B cell (primary cell): ENCODE measurements at regions not wholly inside any gene's neighbourhood (a gene's known extent, or its start where the extent isn't known, plus 50 kb on each side); places are given as distances from the start of the nearest gene placed in this dataset.

Experiments used
- ATAC-seq: fragments of 200-7000 bp; cut with Tn5 transposase; one replicate; pipeline ENCODE4 v1.10.0; 2021; ENCODE audit warnings: low read depth, mild to moderate bottlenecking, moderate number of reproducible peaks, moderate library complexity
- CTCF ChIA-PET: fragments of 350-600 bp; sonication (Branson Sonifier 250); formaldehyde crosslinking; loops from one replicate; lab custom pipeline; 2021; ENCODE audit warnings: antibody characterized with exemption, inconsistent platforms; lab: Charles Lee
- POLR2A ChIA-PET: fragments of 350-600 bp; sonication (Branson Sonifier 250); formaldehyde crosslinking; loops from one replicate; lab custom pipeline; 2021; ENCODE audit warnings: antibody characterized with exemption; lab: Charles Lee
- DNase-seq: peaks from one replicate; pipeline ENCODE4 v3.0.0; 2013
- H2AFZ ChIP-seq: 2 replicates; pipeline ENCODE4 v1.6.1; 2012; ENCODE audit warnings: mild to moderate bottlenecking, low read depth, low read length; ENCODE audit not compliant: insufficient read depth, poor library complexity, severe bottlenecking
- H3K27ac ChIP-seq, 2 donors: 1 replicate in 1 of 2; 2 replicates in 1 of 2; pipeline ENCODE4 v1.5.1; 2012 to 2013; ENCODE audit warnings: low read length in 2 of 2, mild to moderate bottlenecking in 2 of 2, moderate library complexity in 1 of 2
- H3K27me3 ChIP-seq, 4 experiments: fragments of 200-600 bp in 1 of 4; sonication (generic) in 1 of 4; replicated peaks in 1 of 4; 1 replicate in 2 of 4; 2 replicates in 2 of 4; pipeline versions ENCODE4 v1.6.1 to v1.7.0; 2013 to 2016; ENCODE audit warnings: low read length in 3 of 4, mild to moderate bottlenecking in 2 of 4, mixed read lengths in 1 of 4, moderate library complexity in 1 of 4; ENCODE audit not compliant: insufficient read depth in 4 of 4, control insufficient read depth in 3 of 4; ENCODE audit errors: control extremely low read depth in 1 of 4
- H3K36me3 ChIP-seq, 2 experiments: replicated peaks in 1 of 2; 1 replicate in 1 of 2; 2 replicates in 1 of 2; pipeline versions ENCODE4 v1.6.1 to v1.7.1; 2013; ENCODE audit warnings: low read length in 1 of 2; ENCODE audit not compliant: insufficient read depth in 2 of 2, control insufficient read depth in 1 of 2; ENCODE audit errors: control extremely low read depth in 1 of 2, extremely low read depth in 1 of 2
- H3K4me1 ChIP-seq, 2 donors: fragments of 200-600 bp in 1 of 2; sonication (generic) in 1 of 2; 1 replicate in 1 of 2; 2 replicates in 1 of 2; pipeline versions ENCODE4 v1.5.1 to v1.6.1; 2013 to 2017; ENCODE audit warnings: low read length in 2 of 2; ENCODE audit not compliant: control insufficient read depth in 2 of 2, insufficient read depth in 2 of 2
- H3K4me2 ChIP-seq: replicated peaks from 2 replicates; pipeline ENCODE3; 2012; ENCODE audit warnings: mild to moderate bottlenecking, low read depth, low read length; ENCODE audit not compliant: poor library complexity, severe bottlenecking
- H3K4me3 ChIP-seq, 5 experiments: fragments of 200-600 bp in 1 of 5; sonication (generic) in 1 of 5; 1 replicate in 3 of 5; 2 replicates in 2 of 5; pipeline versions ENCODE4 v1.5.1 to v1.7.0; 2011 to 2016; ENCODE audit warnings: low read length in 4 of 5, mild to moderate bottlenecking in 4 of 5, low read depth in 2 of 5, control low read depth in 1 of 5, moderate library complexity in 1 of 5; ENCODE audit not compliant: insufficient read depth in 1 of 5; ENCODE audit errors: control extremely low read depth in 1 of 5, extremely low read depth in 1 of 5
- H3K79me2 ChIP-seq: fragments of 200-600 bp; sonication (generic); one replicate; pipeline ENCODE4 v1.6.0; 2016; ENCODE audit warnings: low read length; ENCODE audit not compliant: control insufficient read depth, insufficient read depth
- H3K9ac ChIP-seq: fragments of 200-600 bp; sonication (generic); 2 replicates; pipeline ENCODE4 v1.6.1; 2017; ENCODE audit warnings: mild to moderate bottlenecking, low read length, moderate library complexity
- H3K9me3 ChIP-seq, 3 donors: one replicate each; pipeline versions ENCODE4 v1.6.1 to v1.7.1; 2013; ENCODE audit warnings: low read length in 2 of 3; ENCODE audit not compliant: control insufficient read depth in 2 of 3, insufficient read depth in 1 of 3; ENCODE audit errors: control extremely low read depth in 1 of 3
- H4K20me1 ChIP-seq: 2 replicates; pipeline ENCODE4 v1.6.0; 2012; ENCODE audit warnings: mild to moderate bottlenecking, low read length; ENCODE audit not compliant: insufficient read depth, control insufficient read depth, poor library complexity, severe bottlenecking
- H3K27ac Mint-ChIP-seq: one replicate; pipeline ENCODE4 v1.8.0; 2021; ENCODE audit warnings: mixed read lengths
- H3K27me3 Mint-ChIP-seq: one replicate; pipeline ENCODE4 v1.8.0; 2021; ENCODE audit warnings: mixed read lengths
- H3K4me1 Mint-ChIP-seq: one replicate; pipeline ENCODE4 v1.8.0; 2021; ENCODE audit warnings: mixed read lengths
- H3K4me3 Mint-ChIP-seq: one replicate; pipeline ENCODE4 v1.8.0; 2021; ENCODE audit warnings: mixed read lengths
- H3K9me3 Mint-ChIP-seq: one replicate; pipeline ENCODE4 v1.8.0; 2022; ENCODE audit warnings: mixed read lengths; ENCODE audit not compliant: insufficient read depth
- EZH2 ChIP-seq: IDR thresholded peaks from 2 replicates; pipeline ENCODE4 v1.6.1; 2012; ENCODE audit warnings: borderline replicate concordance, low read depth, mild to moderate bottlenecking, moderate library complexity, low read length; ENCODE audit not compliant: insufficient read depth, poor library complexity, severe bottlenecking
- whole genome bisulfite sequencing: methylation state at CpG from one replicate; pipeline ENCODE4 v1.1.5; 2013; ENCODE audit warnings: missing lambda C conversion rate; ENCODE audit not compliant: insufficient coverage; 5-methylcytosine and 5-hydroxymethylcytosine counted together
- intact Hi-C: fragments of 100-400 bp; cut with micrococcal nuclease; formaldehyde crosslinking; loops from one replicate; pipeline ENCODE4 v1.10.0; 2022
- TF ChIP-seq, protein P1 (sequence below): fragments of 200-600 bp; IDR thresholded peaks from one replicate; pipeline ENCODE4 v1.8.0; 2022; ENCODE audit warnings: antibody characterized with exemption, mild to moderate bottlenecking

DNA sequence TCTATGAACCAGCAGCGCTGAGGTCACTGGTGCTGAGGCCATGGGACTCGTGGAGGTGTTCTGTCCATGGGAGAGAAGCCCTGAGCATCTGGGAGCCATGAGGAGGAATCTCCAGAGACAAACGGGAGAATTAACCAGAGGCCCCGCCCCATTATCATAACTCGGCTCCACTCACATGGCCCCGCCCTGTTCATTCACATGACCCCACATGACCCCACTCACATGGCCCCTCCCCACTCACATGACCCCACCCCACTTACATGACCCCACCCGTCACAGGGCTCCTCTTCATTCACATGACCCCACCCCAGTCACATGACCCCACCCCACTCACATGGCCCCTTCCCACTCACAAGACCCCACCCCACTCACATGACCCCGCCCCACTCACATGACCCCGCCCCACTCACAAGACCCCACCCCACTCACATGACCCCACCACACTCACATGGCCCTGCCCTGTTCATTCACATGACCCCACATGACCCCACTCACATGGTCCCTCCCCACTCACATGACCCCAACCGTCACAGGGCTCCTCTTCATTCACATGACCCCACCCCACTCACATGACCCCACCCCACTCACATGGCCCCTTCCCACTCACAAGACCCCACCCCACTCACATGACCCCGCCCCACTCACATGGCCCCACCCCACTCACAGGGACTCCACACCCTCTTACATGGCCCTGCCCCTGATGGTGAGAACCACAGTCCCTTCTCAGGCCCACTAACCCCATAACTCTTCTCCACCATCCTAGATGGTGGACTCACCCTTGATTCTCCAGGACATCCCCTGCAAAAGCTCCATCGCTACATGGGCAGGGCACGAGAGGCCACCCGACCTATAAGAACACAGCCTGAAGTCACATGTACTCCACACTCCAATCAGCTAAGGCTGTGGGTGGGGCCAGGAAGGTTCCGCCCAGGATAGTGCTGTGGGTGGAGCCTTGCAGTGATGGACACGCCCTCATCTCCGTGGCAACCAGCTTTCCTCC, 151.1 kb upstream of the SFSWAP start:
- H2AFZ ChIP-seq = no peak overlapping the region
- CTCF ChIA-PET = no interaction called here
- H3K27ac Mint-ChIP-seq = no peak overlapping the region
- peaks cover 0 to 3% (median 0%) of the 10 kb centered on the region in 3 donors for H3K9me3 ChIP-seq
- no peak overlapping the region for H3K27ac ChIP-seq
- H3K9me3 Mint-ChIP-seq = no peaks in the 10 kb centered on the region
- H4K20me1 ChIP-seq = no peaks in the 10 kb centered on the region
- WGBS = 85% methylated on average over 7 of the region's 17 CpGs
- ATAC-seq (no peak), DNase-seq (no peak)
- no peak for TF ChIP-seq EZH2
- TF ChIP-seq, protein P1, sequence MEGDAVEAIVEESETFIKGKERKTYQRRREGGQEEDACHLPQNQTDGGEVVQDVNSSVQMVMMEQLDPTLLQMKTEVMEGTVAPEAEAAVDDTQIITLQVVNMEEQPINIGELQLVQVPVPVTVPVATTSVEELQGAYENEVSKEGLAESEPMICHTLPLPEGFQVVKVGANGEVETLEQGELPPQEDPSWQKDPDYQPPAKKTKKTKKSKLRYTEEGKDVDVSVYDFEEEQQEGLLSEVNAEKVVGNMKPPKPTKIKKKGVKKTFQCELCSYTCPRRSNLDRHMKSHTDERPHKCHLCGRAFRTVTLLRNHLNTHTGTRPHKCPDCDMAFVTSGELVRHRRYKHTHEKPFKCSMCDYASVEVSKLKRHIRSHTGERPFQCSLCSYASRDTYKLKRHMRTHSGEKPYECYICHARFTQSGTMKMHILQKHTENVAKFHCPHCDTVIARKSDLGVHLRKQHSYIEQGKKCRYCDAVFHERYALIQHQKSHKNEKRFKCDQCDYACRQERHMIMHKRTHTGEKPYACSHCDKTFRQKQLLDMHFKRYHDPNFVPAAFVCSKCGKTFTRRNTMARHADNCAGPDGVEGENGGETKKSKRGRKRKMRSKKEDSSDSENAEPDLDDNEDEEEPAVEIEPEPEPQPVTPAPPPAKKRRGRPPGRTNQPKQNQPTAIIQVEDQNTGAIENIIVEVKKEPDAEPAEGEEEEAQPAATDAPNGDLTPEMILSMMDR = no peak
- H3K27me3 Mint-ChIP-seq = peaks cover 3% of the 10 kb centered on the region
- H3K36me3 ChIP-seq = no peaks in the 10 kb centered on the region
- intact Hi-C loops = no loop called here
- H3K4me3 ChIP-seq = no peak overlapping the region
- POLR2A ChIA-PET = no interaction called here
- H3K79me2 ChIP-seq = no peaks in the 10 kb centered on the region
- H3K9ac ChIP-seq = no peak overlapping the region
- no peaks in the 10 kb centered on the region for H3K4me1 ChIP-seq
- H3K27me3 ChIP-seq = no peaks in the 10 kb centered on the region
- H3K4me3 Mint-ChIP-seq = no peak overlapping the region
- no peak overlapping the region for H3K4me2 ChIP-seq
- H3K4me1 Mint-ChIP-seq = no peaks in the 10 kb centered on the region

DNA sequence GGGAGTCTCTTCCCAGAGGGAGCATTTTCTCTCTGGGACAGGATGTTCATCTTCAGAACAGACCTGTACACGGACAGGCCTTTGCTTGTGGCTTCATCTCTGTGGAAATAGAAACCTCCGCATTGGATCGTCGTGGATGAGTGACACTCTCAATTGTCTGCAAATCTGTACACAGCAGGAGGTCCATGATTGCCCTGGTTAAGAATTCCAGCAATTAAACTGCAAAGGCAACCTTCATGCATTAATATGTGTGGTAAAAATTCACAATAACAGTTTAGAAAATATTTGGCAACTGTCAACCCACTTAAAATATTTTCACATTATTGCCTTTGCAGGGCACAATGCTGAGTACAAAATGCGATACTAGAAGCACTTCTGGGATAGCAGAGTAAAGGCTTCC, 149.8 kb upstream of the SFSWAP start:
- CTCF ChIA-PET = no interaction called here
- intact Hi-C loops = no loop called here
- no peaks in the 10 kb centered on the region for H3K9me3 Mint-ChIP-seq

More for the DNA sequence above, 149.8 kb upstream of the SFSWAP start:
- Histone ChIP-seq H3K4me2 (no peak overlapping the region), H3K9me3 (peaks cover 0 to 3% (median 0%) of the 10 kb centered on the region in 3 donors), H3K4me3 (no peak overlapping the region), H2AFZ (no peak overlapping the region), H3K4me1 (no peaks in the 10 kb centered on the region), H3K27me3 (no peaks in the 10 kb centered on the region), H3K79me2 (no peaks in the 10 kb centered on the region), H3K27ac (no peak overlapping the region), H3K9ac (no peak overlapping the region), H4K20me1 (no peaks in the 10 kb centered on the region), H3K36me3 (no peaks in the 10 kb centered on the region)
- 93% methylated on average over 4 of the region's 5 CpGs for WGBS
- Mint-ChIP-seq H3K4me3 (no peak overlapping the region), H3K27me3 (peaks cover 3% of the 10 kb centered on the region), H3K27ac (no peak overlapping the region), H3K4me1 (no peaks in the 10 kb centered on the region)
- no peak for ATAC-seq
- no peak for TF ChIP-seq EZH2
- TF ChIP-seq, protein P1 = no peak
- DNase-seq = no peak
- POLR2A ChIA-PET = no interaction called here
